GM12892 (cell line): ENCODE measurements at regions not wholly inside any gene's neighbourhood (a gene's known extent, or its start where the extent isn't known, plus 50 kb on each side); places are given as distances from the start of the nearest gene placed in this dataset.

Source experiments
- POLR2A ChIP-seq: IDR thresholded peaks from 2 replicates; pipeline ENCODE4 v1.6.1; 2011; ENCODE audit warnings: low read depth, low read length, control low read depth
- POLR2AphosphoS5 ChIP-seq: IDR thresholded peaks from 2 replicates; pipeline ENCODE4 v1.6.1; 2011; ENCODE audit warnings: low read depth, low read length, control low read depth

DNA sequence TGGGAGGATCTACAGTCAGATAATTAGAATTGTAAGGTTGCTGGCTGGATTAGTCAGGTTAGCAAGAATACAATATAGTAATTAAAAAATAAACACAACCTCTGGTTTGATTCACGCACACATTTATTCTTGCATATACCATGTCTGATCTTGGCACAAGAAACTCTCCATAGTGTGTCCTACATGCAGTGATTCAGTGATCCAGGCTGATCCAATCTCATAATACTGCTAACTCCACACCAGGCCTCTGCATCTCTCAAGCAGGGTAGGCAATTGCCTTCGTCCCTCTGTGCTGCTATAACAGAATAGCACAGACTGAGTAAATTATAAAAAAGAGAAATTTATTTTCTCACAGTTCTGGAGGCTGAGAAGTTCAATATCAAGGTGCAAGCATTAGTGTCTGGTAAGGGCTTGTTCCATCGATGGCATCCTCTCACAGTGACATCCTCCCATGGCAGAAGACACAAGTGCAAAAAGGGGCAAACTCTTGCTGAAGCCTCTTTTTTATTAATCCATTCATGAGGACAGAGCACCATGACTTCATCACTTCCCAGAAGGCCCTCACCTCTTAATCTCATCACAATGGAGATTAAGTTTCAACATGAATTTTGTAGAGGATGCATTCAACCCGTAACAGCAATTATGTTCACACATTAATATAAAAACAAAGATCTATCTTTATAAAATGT is 741.0 kb upstream of the NCAM2 start:
- no peak for TF ChIP-seq POLR2A
- no peak for TF ChIP-seq POLR2AphosphoS5
